ENCODE measurements at regions not wholly inside any gene's neighbourhood (a gene's known extent, or its start where the extent isn't known, plus 50 kb on each side); places are given as distances from the start of the nearest gene placed in this dataset.

- TF ChIP-seq CTCF (IDR thresholded peaks at IDR 0.05), result no peak
- no peak for TF ChIP-seq POLR2A (IDR thresholded peaks at IDR 0.05)
- TF ChIP-seq EP300 (IDR thresholded peaks at IDR 0.05), result no peak
Measured at GRCh38 chr1:87515781-87516180, 187.1 kb downstream of the LMO4 start.
